ENCODE measurements at regions not wholly inside any gene's neighbourhood (a gene's known extent, or its start where the extent isn't known, plus 50 kb on each side); places are given as distances from the start of the nearest gene placed in this dataset.

GRCh38 chr15:93708724-93709445, 522.5 kb upstream of the MCTP2 start:
- intact Hi-C loops (cut with DNase I; ENCODE audit: low total_unique reads) = no loop called here
- no peak for TF ChIP-seq POLR2AphosphoS5 (IDR thresholded peaks at IDR 0.05)
- TF ChIP-seq, protein P1, sequence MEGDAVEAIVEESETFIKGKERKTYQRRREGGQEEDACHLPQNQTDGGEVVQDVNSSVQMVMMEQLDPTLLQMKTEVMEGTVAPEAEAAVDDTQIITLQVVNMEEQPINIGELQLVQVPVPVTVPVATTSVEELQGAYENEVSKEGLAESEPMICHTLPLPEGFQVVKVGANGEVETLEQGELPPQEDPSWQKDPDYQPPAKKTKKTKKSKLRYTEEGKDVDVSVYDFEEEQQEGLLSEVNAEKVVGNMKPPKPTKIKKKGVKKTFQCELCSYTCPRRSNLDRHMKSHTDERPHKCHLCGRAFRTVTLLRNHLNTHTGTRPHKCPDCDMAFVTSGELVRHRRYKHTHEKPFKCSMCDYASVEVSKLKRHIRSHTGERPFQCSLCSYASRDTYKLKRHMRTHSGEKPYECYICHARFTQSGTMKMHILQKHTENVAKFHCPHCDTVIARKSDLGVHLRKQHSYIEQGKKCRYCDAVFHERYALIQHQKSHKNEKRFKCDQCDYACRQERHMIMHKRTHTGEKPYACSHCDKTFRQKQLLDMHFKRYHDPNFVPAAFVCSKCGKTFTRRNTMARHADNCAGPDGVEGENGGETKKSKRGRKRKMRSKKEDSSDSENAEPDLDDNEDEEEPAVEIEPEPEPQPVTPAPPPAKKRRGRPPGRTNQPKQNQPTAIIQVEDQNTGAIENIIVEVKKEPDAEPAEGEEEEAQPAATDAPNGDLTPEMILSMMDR (IDR thresholded peaks at IDR 0.05) = no peak
- no peak for TF ChIP-seq POLR2A (IDR thresholded peaks at IDR 0.05)
- no peak for TF ChIP-seq EP300 (IDR thresholded peaks at IDR 0.05; ENCODE audit: low read depth)
- 70 to 71% methylated on average over 5 to 6 of the region's 6 CpGs for WGBS, 2 donors (ENCODE audit: low coverage in 1 of 2)
- no peaks in the 10 kb centered on the region for H3K27me3 ChIP-seq
- no peak overlapping the region for H3K27ac ChIP-seq
- H3K36me3 ChIP-seq = no peaks in the 10 kb centered on the region
- no peaks in the 10 kb centered on the region for H3K4me1 ChIP-seq
- no peak overlapping the region for H3K4me3 ChIP-seq
- H3K9me3 ChIP-seq = no peaks in the 10 kb centered on the region
- DNase-seq = no peak
- in situ Hi-C loops (cut with MboI; ENCODE audit: low pct_ligation_motif_present in 1 of 4, low pct_unique_long_range_greater_than_20kb in 1 of 4, low sequenced_read_pairs in 3 of 4) = no loop called here

- no peaks in the 10 kb centered on the region for H3K9me3 ChIP-seq
- H3K36me3 ChIP-seq = no peaks in the 10 kb centered on the region
- H3K4me3 ChIP-seq = no peak overlapping the region
- WGBS, 2 donors (ENCODE audit: low coverage in 1 of 2) = 63 to 79% methylated on average over 5 of the region's 5 CpGs
- H3K4me1 ChIP-seq = no peaks in the 10 kb centered on the region
- DNase-seq = no peak
- intact Hi-C loops (cut with DNase I; ENCODE audit: low total_unique reads) = loop anchor here (1.0 kb wide), 1 partner anchor 32 kb away; no protein-coding TSS in a partner anchor
- TF ChIP-seq POLR2A (IDR thresholded peaks at IDR 0.05) = no peak
- TF ChIP-seq POLR2AphosphoS5 (IDR thresholded peaks at IDR 0.05) = no peak
- no peak for TF ChIP-seq EP300 (IDR thresholded peaks at IDR 0.05; ENCODE audit: low read depth)
- TF ChIP-seq, protein P1 (IDR thresholded peaks at IDR 0.05) = no peak
- H3K27ac ChIP-seq = no peak overlapping the region
- in situ Hi-C loops (cut with MboI; ENCODE audit: low pct_ligation_motif_present in 1 of 4, low pct_unique_long_range_greater_than_20kb in 1 of 4, low sequenced_read_pairs in 3 of 4) = no loop called here
- no peaks in the 10 kb centered on the region for H3K27me3 ChIP-seq
These were observed 523.6 kb upstream of the MCTP2 start for GRCh38 chr15:93707751-93708150.

DNA sequence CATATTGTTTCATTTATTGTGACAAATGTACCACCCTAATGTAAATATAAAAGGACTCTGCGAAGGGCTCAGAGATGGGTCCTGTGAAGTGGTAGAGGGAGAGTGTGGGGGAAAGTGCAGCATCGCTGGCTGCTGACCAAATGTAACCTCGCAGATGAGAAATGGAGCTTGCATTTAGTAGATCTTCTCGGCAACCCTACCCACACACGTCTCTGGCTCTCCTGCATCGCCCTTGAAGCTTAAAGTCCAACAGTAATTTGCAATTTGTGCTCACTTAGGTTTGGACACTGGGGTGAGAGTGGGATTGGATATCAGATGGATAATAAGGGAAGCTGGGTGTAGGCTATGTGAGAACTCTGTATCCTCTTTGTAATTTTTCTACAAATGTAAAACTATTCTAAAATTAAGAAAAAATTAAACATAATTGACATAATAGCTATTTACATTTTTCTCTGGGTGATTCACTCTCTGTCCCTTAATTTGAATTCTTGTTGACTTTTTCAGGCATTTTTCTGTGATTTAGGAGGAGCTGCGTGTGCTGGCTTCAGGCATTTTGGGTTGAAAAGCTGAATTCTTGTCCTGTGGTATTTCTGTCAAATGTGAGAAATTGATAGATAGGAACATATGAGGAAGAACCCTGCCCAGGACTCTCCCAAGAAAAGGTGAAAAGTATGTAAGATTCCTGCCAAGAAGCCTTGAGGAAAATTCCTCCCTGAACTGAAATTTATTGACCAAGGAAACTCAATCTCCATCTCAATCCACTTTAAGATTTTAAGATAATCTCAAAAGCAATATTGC, 524.7 kb upstream of the MCTP2 start:
- WGBS, 2 donors (ENCODE audit: low coverage in 1 of 2) = 66 to 87% methylated on average over 4 to 7 of the region's 7 CpGs
- Histone ChIP-seq H3K27me3 (no peaks in the 10 kb centered on the region), H3K4me1 (no peaks in the 10 kb centered on the region), H3K36me3 (no peaks in the 10 kb centered on the region), H3K27ac (no peak overlapping the region), H3K4me3 (no peak overlapping the region), H3K9me3 (no peaks in the 10 kb centered on the region)
- intact Hi-C loops (cut with DNase I; ENCODE audit: low total_unique reads) (loop anchor here (1.0 kb wide), 1 partner anchor 33 kb away; no protein-coding TSS in a partner anchor), in situ Hi-C loops (cut with MboI; ENCODE audit: low pct_ligation_motif_present in 1 of 4, low pct_unique_long_range_greater_than_20kb in 1 of 4, low sequenced_read_pairs in 3 of 4) (no loop called here)
- TF ChIP-seq POLR2AphosphoS5 (IDR thresholded peaks at IDR 0.05) (no peak), EP300 (IDR thresholded peaks at IDR 0.05; ENCODE audit: low read depth) (no peak), POLR2A (IDR thresholded peaks at IDR 0.05) (no peak)
- TF ChIP-seq, protein P1 (IDR thresholded peaks at IDR 0.05) = no peak
- DNase-seq = no peak

DNA sequence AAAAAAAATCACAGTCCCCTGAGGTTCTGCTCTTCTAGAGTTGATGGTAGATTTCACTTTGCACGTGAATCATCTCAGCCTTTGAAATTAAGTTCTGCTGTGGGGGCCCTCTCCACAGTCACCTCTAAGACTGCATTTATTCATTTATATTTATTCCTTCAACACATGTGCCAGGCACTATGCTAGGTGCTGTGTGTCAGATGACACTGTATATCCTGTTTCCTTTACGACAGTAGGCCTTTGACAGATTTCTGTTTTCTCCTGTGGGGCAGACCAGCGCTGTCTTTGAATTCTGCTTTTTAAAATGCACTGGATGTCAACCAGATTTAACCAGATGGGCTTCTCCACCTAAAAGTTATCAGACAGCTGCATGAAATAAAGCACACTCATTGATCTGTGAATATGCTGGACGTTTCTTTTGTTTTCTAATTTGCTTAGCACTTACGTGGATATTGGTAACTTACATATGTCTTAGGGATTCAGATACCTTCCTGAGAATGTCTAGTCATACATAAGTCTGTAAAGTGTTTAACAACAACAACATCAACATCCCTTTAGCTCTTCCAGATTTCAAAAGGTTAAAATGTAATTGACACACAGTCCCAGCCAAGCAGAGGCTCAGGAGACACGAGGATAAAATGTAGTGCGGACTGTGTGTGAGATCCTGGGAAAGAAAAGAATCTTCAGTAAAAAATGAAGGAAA, 525.5 kb upstream of the MCTP2 start:
- 61 to 76% methylated on average over 4 to 7 of the region's 7 CpGs for WGBS, 2 donors (ENCODE audit: low coverage in 1 of 2)
- intact Hi-C loops (cut with DNase I; ENCODE audit: low total_unique reads) = no loop called here

More for the DNA sequence above, 525.5 kb upstream of the MCTP2 start:
- Histone ChIP-seq H3K27me3 (no peaks in the 10 kb centered on the region), H3K9me3 (no peaks in the 10 kb centered on the region), H3K4me3 (no peak overlapping the region), H3K27ac (no peak overlapping the region), H3K4me1 (no peaks in the 10 kb centered on the region), H3K36me3 (no peaks in the 10 kb centered on the region)
- in situ Hi-C loops (cut with MboI; ENCODE audit: low pct_ligation_motif_present in 1 of 4, low pct_unique_long_range_greater_than_20kb in 1 of 4, low sequenced_read_pairs in 3 of 4) = no loop called here
- TF ChIP-seq EP300 (IDR thresholded peaks at IDR 0.05; ENCODE audit: low read depth) (no peak), POLR2A (IDR thresholded peaks at IDR 0.05) (no peak), POLR2AphosphoS5 (IDR thresholded peaks at IDR 0.05) (no peak)
- TF ChIP-seq, protein P1 (IDR thresholded peaks at IDR 0.05) = no peak
- no peak for DNase-seq
